Neural crest cell (in vitro differentiated cells): ENCODE measurements at regions not wholly inside any gene's neighbourhood (a gene's known extent, or its start where the extent isn't known, plus 50 kb on each side); places are given as distances from the start of the nearest gene placed in this dataset.
"Not testable (repeated sequence)": the region's sequence is repeated elsewhere in the genome, so short reads cannot be mapped to it uniquely, and the experiment has no call there.

Experiments
- DNase-seq: peaks from one replicate; pipeline ENCODE4 v3.0.0; 2021; ENCODE audit warnings: low read depth, mixed read lengths, low spot score
- H3K27ac Mint-ChIP-seq: one replicate; pipeline ENCODE4 v1.8.0; 2021; ENCODE audit warnings: mild to moderate bottlenecking, mixed read lengths; ENCODE audit not compliant: unreplicated experiment
- H3K27me3 Mint-ChIP-seq: 2 replicates; pipeline ENCODE4 v1.8.0; 2021; ENCODE audit warnings: low read depth, mild to moderate bottlenecking, mixed read lengths
- H3K36me3 Mint-ChIP-seq: 2 replicates; pipeline ENCODE4 v1.8.0; 2021; ENCODE audit warnings: low read depth, mild to moderate bottlenecking, mixed read lengths
- H3K4me1 Mint-ChIP-seq: 2 replicates; pipeline ENCODE4 v1.8.0; 2021; ENCODE audit warnings: mixed read lengths
- H3K4me3 Mint-ChIP-seq: one replicate; pipeline ENCODE4 v1.8.0; 2021; ENCODE audit warnings: mild to moderate bottlenecking, mixed read lengths
- H3K9me3 Mint-ChIP-seq: 2 replicates; pipeline ENCODE4 v1.8.0; 2021; ENCODE audit warnings: mixed read lengths
- TF ChIP-seq, protein P1 (sequence below): fragments of 200-600 bp; sonication (generic); conservative IDR thresholded peaks from 2 replicates; pipeline ENCODE4 v1.5.0; 2021; ENCODE audit warnings: antibody characterized with exemption, mild to moderate bottlenecking

DNA sequence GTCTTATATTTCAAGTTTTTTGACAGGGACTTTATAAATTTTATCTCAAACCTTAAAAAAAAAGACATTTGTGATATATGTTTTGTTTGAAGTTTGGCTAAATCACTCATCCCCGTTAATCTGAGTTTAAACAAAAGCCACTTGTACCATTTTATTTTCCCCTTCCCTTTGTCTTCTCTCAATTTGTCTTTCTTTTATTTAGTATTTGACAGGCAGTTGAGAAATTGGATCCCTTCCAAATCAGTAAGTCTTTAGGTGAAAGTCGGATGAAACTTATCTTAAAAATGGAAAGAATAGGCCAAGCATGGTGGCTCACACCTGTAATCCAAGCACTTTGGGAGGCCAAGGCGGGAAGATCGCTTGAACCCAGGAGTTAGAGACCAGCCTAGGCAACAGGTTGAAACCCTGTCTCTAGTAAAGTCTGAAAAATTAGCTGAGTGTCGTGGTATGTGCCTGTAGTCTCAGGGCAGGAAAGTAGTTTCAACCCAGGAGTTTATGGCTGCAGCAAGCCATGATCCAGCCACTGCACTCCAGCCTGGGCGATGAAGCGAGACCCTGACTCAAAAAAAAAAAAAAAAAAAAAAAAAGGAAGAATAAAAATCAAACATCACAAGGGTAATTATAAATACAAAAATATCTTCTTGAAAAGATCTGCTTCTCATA lies 394.6 kb upstream of the TPM1 start:
- Mint-ChIP-seq H3K27me3 (no peaks in the 10 kb centered on the region), H3K4me3 (no peak overlapping the region), H3K27ac (no peak overlapping the region), H3K9me3 (no peaks in the 10 kb centered on the region), H3K4me1 (peaks cover 19% of the 10 kb centered on the region), H3K36me3 (peaks cover 7% of the 10 kb centered on the region)
- TF ChIP-seq, protein P1, sequence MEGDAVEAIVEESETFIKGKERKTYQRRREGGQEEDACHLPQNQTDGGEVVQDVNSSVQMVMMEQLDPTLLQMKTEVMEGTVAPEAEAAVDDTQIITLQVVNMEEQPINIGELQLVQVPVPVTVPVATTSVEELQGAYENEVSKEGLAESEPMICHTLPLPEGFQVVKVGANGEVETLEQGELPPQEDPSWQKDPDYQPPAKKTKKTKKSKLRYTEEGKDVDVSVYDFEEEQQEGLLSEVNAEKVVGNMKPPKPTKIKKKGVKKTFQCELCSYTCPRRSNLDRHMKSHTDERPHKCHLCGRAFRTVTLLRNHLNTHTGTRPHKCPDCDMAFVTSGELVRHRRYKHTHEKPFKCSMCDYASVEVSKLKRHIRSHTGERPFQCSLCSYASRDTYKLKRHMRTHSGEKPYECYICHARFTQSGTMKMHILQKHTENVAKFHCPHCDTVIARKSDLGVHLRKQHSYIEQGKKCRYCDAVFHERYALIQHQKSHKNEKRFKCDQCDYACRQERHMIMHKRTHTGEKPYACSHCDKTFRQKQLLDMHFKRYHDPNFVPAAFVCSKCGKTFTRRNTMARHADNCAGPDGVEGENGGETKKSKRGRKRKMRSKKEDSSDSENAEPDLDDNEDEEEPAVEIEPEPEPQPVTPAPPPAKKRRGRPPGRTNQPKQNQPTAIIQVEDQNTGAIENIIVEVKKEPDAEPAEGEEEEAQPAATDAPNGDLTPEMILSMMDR: no peak
- DNase-seq: no peak

- peaks cover 9% of the 10 kb centered on the region for H3K36me3 Mint-ChIP-seq
- no peak for DNase-seq
- TF ChIP-seq, protein P1: peak; percentile 31
These were observed 393.6 kb upstream of the TPM1 start for GRCh38 chr15:62648954-62649353.

GRCh38 chr15:62649793-62650420 lies 392.6 kb upstream of the TPM1 start:
- Mint-ChIP-seq H3K27me3 (no peaks in the 10 kb centered on the region), H3K9me3 (no peaks in the 10 kb centered on the region), H3K4me3 (no peak overlapping the region), H3K4me1 (peaks cover 10% of the 10 kb centered on the region), H3K27ac (no peak overlapping the region), H3K36me3 (peaks cover 14% of the 10 kb centered on the region)
- DNase-seq: no peak
- TF ChIP-seq, protein P1: no peak

More at GRCh38 chr15:62648954-62649353, 393.6 kb upstream of the TPM1 start:
- no peaks in the 10 kb centered on the region for H3K9me3 Mint-ChIP-seq
- H3K27me3 Mint-ChIP-seq: no peaks in the 10 kb centered on the region
- H3K4me1 Mint-ChIP-seq: peaks cover 19% of the 10 kb centered on the region
- no peak overlapping the region for H3K4me3 Mint-ChIP-seq
- peak overlapping the region; percentile 32 for H3K27ac Mint-ChIP-seq

DNA sequence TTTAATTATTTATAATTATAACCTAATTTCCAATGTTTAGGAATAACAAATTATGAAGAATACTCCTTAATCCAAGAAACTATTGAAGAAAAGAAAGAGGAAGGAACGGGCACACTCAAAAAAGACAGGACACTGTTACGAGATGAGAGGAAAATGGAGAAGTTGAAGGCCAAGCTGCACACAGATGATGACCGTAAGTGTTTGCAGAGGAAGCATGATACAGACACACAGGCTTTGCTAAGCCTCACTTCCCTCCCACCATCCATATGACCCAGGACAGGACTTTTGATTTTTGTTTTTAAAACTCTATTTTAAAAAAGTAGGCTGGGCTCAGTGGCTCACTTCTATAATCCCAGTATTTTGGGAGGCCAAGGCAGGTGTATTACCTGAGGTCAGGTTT lies 389.4 kb upstream of the TPM1 start:
- Mint-ChIP-seq H3K36me3 (peaks cover 18% of the 10 kb centered on the region), H3K27ac (no peak overlapping the region), H3K4me1 (peaks cover 3% of the 10 kb centered on the region), H3K4me3 (no peak overlapping the region), H3K27me3 (no peaks in the 10 kb centered on the region), H3K9me3 (no peaks in the 10 kb centered on the region)
- no peak for DNase-seq
- TF ChIP-seq, protein P1: no peak

DNA sequence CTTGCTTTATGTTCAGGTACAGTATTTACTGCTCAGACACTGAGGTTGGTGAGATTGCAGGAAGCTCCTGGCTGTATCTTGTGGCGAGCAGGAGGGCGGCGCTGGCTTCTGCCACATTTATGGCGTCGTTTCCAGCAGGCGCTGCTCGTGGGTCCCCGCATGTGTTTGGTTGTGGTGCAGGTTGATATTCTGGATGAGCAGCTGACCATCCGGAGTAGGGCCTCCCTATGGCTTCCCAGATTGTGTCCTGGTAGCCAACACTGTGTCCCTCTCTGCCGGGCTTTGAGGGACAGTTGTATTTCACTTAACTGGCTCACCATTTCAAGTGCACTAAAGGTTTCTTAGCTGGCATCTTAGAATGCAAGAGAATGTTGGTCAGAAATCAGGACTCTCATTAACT lies 386.5 kb upstream of the TPM1 start:
- no peak overlapping the region for H3K4me3 Mint-ChIP-seq
- no peak overlapping the region for H3K27ac Mint-ChIP-seq
- H3K36me3 Mint-ChIP-seq: peaks cover 18% of the 10 kb centered on the region
- H3K4me1 Mint-ChIP-seq: peaks cover 4% of the 10 kb centered on the region
- no peak for DNase-seq
- H3K9me3 Mint-ChIP-seq: no peaks in the 10 kb centered on the region
- TF ChIP-seq, protein P1: no peak
- H3K27me3 Mint-ChIP-seq: no peaks in the 10 kb centered on the region

DNA sequence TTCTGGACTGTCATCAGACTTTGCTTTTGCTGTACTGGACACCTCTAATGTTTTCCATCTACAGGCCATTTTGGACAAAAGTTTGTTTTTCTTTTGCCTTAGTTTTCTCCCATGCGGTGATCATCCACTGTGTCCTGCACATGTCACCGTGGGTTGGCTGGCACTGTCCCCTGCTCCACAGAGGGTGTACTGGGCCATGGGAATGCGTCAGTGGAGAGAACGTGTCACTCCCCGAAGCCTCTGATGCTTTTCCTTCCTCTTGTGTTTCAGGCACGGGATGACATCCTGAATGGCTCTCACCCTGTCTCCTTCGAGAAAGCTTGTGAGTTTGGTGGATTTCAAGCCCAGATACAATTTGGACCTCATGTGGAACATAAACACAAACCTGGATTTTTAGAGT lies 385.0 kb upstream of the TPM1 start:
- H3K4me1 Mint-ChIP-seq, H3K27me3 Mint-ChIP-seq, H3K4me3 Mint-ChIP-seq, H3K27ac Mint-ChIP-seq, DNase-seq, H3K9me3 Mint-ChIP-seq: not testable (repeated sequence)
- H3K36me3 Mint-ChIP-seq: peaks cover 16% of the 10 kb centered on the region
